NT2/D1 (cell line): ENCODE measurements at regions not wholly inside any gene's neighbourhood (a gene's known extent, or its start where the extent isn't known, plus 50 kb on each side); places are given as distances from the start of the nearest gene placed in this dataset.
"Not testable (repeated sequence)": the region's sequence is repeated elsewhere in the genome, so short reads cannot be mapped to it uniquely, and the experiment has no call there.

Experiments used
- DNase-seq: peaks from one replicate; pipeline ENCODE4 v3.0.0-alpha.2; 2011; ENCODE audit warnings: low read depth, low spot score
- H3K27me3 ChIP-seq: 2 replicates; pipeline ENCODE4 v1.6.0; 2011; ENCODE audit warnings: mild to moderate bottlenecking; ENCODE audit not compliant: insufficient read length, insufficient read depth
- H3K36me3 ChIP-seq: 2 replicates; pipeline ENCODE4 v1.6.1; 2011; ENCODE audit warnings: mild to moderate bottlenecking, low read length, mixed read lengths; ENCODE audit not compliant: insufficient read depth, insufficient read length
- H3K4me1 ChIP-seq: 2 replicates; pipeline ENCODE4 v1.5.1; 2011; ENCODE audit not compliant: insufficient read depth, insufficient read length
- H3K4me3 ChIP-seq: 2 replicates; pipeline ENCODE4 v1.5.1; 2011; ENCODE audit warnings: low read depth; ENCODE audit not compliant: insufficient read length
- H3K9ac ChIP-seq: 2 replicates; pipeline ENCODE4 v1.6.0; 2011; ENCODE audit warnings: low read depth; ENCODE audit not compliant: insufficient read length
- H3K9me3 ChIP-seq: 2 replicates; pipeline ENCODE4 v1.5.1; 2011; ENCODE audit warnings: mild to moderate bottlenecking, low read length; ENCODE audit not compliant: insufficient read depth
- SUZ12 ChIP-seq: IDR thresholded peaks from 2 replicates; pipeline ENCODE4 v1.6.1; 2011; ENCODE audit not compliant: insufficient read length, insufficient read depth; ENCODE audit errors: extremely low read depth
- YY1 ChIP-seq: IDR thresholded peaks from 2 replicates; pipeline ENCODE4 v1.6.1; 2011; ENCODE audit not compliant: insufficient read length, insufficient read depth
- ZNF274 ChIP-seq: IDR thresholded peaks from 2 replicates; pipeline ENCODE4 v1.6.1; 2011; ENCODE audit warnings: mild to moderate bottlenecking, low read depth, low read length

GRCh38 chrX:82528525-82528924, 979.6 kb upstream of the POU3F4 start:
- no peaks in the 10 kb centered on the region for H3K9me3 ChIP-seq
- DNase-seq = no peak
- H3K36me3 ChIP-seq = no peaks in the 10 kb centered on the region
- no peak overlapping the region for H3K4me3 ChIP-seq
- TF ChIP-seq SUZ12 = no peak
- TF ChIP-seq ZNF274 = no peak
- TF ChIP-seq YY1 = no peak
- no peaks in the 10 kb centered on the region for H3K4me1 ChIP-seq
- no peaks in the 10 kb centered on the region for H3K27me3 ChIP-seq
- H3K9ac ChIP-seq = no peak overlapping the region

- Histone ChIP-seq H3K4me3 (no peak overlapping the region), H3K36me3 (no peaks in the 10 kb centered on the region), H3K9ac (no peak overlapping the region), H3K27me3 (no peaks in the 10 kb centered on the region), H3K9me3 (no peaks in the 10 kb centered on the region), H3K4me1 (no peaks in the 10 kb centered on the region)
- DNase-seq = no peak
- TF ChIP-seq SUZ12 (no peak), ZNF274 (no peak), YY1 (no peak)
Measured at GRCh38 chrX:82534086-82534597, 973.9 kb upstream of the POU3F4 start.

- not testable (repeated sequence) for H3K9ac ChIP-seq, H3K27me3 ChIP-seq, H3K9me3 ChIP-seq, H3K4me1 ChIP-seq, H3K4me3 ChIP-seq, DNase-seq, H3K36me3 ChIP-seq
Measured at GRCh38 chrX:82537205-82537604, 970.9 kb upstream of the POU3F4 start.

- no peak for DNase-seq
- Histone ChIP-seq H3K36me3 (no peaks in the 10 kb centered on the region), H3K27me3 (no peaks in the 10 kb centered on the region), H3K9me3 (no peaks in the 10 kb centered on the region; the same call in 1 of the 2 replicates), H3K9ac (no peak overlapping the region), H3K4me3 (no peak overlapping the region), H3K4me1 (no peaks in the 10 kb centered on the region)
- TF ChIP-seq SUZ12 (no peak), YY1 (no peak), ZNF274 (no peak)
Measured at GRCh38 chrX:82541822-82542221, 966.3 kb upstream of the POU3F4 start.

- not testable (repeated sequence) for H3K27me3 ChIP-seq, H3K4me1 ChIP-seq
Measured at GRCh38 chrX:82552201-82552600, 955.9 kb upstream of the POU3F4 start.

GRCh38 chrX:82556588-82556987, 951.5 kb upstream of the POU3F4 start:
- no peak for TF ChIP-seq YY1
- no peak for TF ChIP-seq ZNF274
- no peak for TF ChIP-seq SUZ12
- DNase-seq = no peak
- peaks cover 34% of the 10 kb centered on the region for H3K9me3 ChIP-seq

More at GRCh38 chrX:82552201-82552600, 955.9 kb upstream of the POU3F4 start:
- H3K9me3 ChIP-seq = peaks cover 27% of the 10 kb centered on the region
- H3K9ac ChIP-seq, H3K4me3 ChIP-seq, H3K36me3 ChIP-seq, DNase-seq: not testable (repeated sequence)

GRCh38 chrX:82585868-82586267, 922.2 kb upstream of the POU3F4 start:
- no peaks in the 10 kb centered on the region for H3K27me3 ChIP-seq
- no peak overlapping the region for H3K9ac ChIP-seq
- H3K36me3 ChIP-seq = no peaks in the 10 kb centered on the region
- no peak overlapping the region for H3K4me3 ChIP-seq
- no peaks in the 10 kb centered on the region for H3K9me3 ChIP-seq
- TF ChIP-seq SUZ12 = no peak
- no peak for TF ChIP-seq YY1
- no peak for TF ChIP-seq ZNF274
- no peak for DNase-seq
- H3K4me1 ChIP-seq = no peaks in the 10 kb centered on the region

More at GRCh38 chrX:82556588-82556987, 951.5 kb upstream of the POU3F4 start:
- H3K27me3 ChIP-seq = no peaks in the 10 kb centered on the region
- no peak overlapping the region for H3K9ac ChIP-seq
- H3K36me3 ChIP-seq = no peaks in the 10 kb centered on the region
- H3K4me1 ChIP-seq = no peaks in the 10 kb centered on the region
- H3K4me3 ChIP-seq = no peak overlapping the region

- H3K36me3 ChIP-seq = no peaks in the 10 kb centered on the region
- no peaks in the 10 kb centered on the region for H3K9me3 ChIP-seq
- TF ChIP-seq SUZ12 = no peak
- no peak for TF ChIP-seq ZNF274
- TF ChIP-seq YY1 = no peak
- H3K4me1 ChIP-seq = no peaks in the 10 kb centered on the region
- no peaks in the 10 kb centered on the region for H3K27me3 ChIP-seq
- no peak overlapping the region for H3K4me3 ChIP-seq
- DNase-seq = no peak
- H3K9ac ChIP-seq = no peak overlapping the region
Measured at GRCh38 chrX:82589410-82589809, 918.7 kb upstream of the POU3F4 start.
